ENCODE measurements at regions not wholly inside any gene's neighbourhood (a gene's known extent, or its start where the extent isn't known, plus 50 kb on each side); places are given as distances from the start of the nearest gene placed in this dataset.

DNA sequence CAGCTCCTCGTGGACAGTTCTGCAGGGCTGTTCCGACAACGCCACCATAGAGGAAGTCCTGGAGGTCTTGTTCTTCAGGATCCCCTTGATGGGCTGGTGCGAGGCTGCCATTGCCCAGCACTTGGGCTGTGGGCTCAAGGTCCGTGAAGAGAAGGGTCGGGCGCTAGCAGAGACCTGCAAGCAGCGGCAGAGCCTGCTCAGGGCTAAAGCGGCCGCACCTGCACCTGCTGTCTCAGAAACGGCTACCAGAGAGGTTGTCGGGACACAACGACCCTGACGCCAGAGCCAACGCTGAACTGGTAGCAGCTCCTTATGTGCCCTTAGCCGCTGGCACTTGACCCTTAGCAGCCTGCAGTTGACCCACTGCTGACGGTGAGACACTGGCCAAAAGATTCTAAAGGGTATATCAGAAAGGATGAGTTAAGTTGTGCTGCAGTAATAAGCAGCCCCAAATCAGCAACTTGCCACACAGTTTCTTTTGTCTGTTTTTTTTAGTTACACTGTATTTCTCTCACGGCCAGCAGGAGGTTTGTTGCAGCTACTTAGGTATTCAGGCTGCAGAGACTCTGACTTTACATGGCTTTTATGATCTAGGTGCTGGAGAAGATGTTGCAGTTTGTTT is 55.5 kb upstream of the ST6GAL2 start:
- TF ChIP-seq, protein P1, sequence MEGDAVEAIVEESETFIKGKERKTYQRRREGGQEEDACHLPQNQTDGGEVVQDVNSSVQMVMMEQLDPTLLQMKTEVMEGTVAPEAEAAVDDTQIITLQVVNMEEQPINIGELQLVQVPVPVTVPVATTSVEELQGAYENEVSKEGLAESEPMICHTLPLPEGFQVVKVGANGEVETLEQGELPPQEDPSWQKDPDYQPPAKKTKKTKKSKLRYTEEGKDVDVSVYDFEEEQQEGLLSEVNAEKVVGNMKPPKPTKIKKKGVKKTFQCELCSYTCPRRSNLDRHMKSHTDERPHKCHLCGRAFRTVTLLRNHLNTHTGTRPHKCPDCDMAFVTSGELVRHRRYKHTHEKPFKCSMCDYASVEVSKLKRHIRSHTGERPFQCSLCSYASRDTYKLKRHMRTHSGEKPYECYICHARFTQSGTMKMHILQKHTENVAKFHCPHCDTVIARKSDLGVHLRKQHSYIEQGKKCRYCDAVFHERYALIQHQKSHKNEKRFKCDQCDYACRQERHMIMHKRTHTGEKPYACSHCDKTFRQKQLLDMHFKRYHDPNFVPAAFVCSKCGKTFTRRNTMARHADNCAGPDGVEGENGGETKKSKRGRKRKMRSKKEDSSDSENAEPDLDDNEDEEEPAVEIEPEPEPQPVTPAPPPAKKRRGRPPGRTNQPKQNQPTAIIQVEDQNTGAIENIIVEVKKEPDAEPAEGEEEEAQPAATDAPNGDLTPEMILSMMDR (IDR thresholded peaks at IDR 0.05; ENCODE audit: insufficient read depth, low read depth, low read length, missing control alignments): no peak
- no peak for DNase-seq (ENCODE audit: low read depth)
- H3K4me3 ChIP-seq (ENCODE audit: low read length): no peak overlapping the region

DNA sequence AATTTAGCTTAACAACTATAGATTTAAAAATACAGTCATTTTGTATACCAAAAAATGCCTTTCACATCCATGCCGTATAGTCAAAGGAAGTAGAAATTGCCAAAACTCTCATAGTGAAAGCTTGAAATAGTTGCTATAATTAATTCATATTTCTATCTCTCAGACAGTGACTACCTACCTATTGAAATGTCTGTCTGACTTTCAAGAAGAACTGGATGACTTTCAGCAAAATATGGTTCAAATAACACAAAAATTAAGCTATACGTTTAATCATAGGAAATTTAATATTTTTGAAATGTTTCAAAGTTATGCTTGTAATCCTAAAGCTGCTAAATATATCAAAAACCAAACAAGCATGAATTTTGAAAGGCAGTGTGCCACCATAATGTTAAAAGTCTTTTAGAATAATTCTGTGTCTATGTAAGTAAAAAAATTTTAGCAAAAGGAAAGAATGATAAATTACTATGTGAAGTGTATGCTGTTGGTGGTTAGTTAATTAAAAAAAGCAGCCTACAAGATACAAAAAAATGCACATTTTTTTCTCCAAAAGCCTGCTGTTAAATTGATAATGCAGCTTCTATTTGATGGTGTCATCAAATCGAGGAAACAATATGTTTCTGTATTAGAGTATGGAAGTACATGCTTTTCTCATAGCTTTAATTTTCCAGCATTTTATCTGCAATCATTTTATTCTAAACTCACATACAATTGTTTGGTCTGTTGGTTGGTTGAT is 57.7 kb upstream of the ST6GAL2 start:
- DNase-seq (ENCODE audit: low read depth): no peak
- H3K4me3 ChIP-seq (ENCODE audit: low read length): no peak overlapping the region
- TF ChIP-seq, protein P1 (IDR thresholded peaks at IDR 0.05; ENCODE audit: insufficient read depth, low read depth, low read length, missing control alignments): no peak

DNA sequence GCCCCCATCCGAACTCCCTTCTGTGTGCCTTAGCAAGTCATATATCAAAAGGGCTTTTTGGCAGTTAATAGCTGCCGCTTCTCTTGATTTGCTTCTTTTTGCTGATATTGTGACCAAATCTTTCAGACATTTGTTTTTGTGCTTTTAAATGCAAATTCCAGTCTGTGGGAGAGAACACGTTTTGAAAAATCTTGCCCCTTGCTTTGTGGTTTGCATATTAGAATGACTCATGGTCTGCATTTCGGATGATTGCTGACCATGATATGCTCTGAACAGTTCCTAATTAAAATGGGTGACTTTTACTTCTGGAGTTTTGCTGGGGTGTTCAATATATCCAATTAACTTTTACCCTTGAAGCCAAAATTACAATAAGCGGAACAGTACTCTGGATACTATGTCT is 58.2 kb upstream of the ST6GAL2 start:
- TF ChIP-seq, protein P1 (IDR thresholded peaks at IDR 0.05; ENCODE audit: insufficient read depth, low read depth, low read length, missing control alignments): no peak
- no peak for DNase-seq (ENCODE audit: low read depth)
- H3K4me3 ChIP-seq (ENCODE audit: low read length): no peak overlapping the region

DNA sequence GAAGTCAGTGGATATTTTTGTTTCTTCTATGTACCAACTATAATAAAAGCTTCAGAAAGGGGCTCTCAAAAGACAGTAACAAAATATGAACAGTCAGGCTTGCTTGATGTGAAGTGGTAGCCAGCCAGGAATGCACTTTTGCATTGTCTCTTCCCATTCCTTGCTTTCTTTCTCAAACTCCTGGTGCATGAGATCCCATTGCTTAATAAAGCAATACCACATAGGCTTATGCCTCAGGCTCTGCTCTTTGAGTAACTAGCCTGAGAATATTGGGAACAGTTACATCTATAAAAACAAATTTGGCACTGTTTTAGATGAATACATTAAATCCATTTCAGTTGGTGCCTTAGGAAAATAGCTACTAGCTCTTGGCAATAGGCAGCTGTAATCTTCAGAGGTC is 62.6 kb upstream of the ST6GAL2 start:
- no peak for DNase-seq (ENCODE audit: low read depth)
- H3K4me3 ChIP-seq (ENCODE audit: low read length): no peak overlapping the region
- TF ChIP-seq, protein P1 (IDR thresholded peaks at IDR 0.05; ENCODE audit: insufficient read depth, low read depth, low read length, missing control alignments): no peak

DNA sequence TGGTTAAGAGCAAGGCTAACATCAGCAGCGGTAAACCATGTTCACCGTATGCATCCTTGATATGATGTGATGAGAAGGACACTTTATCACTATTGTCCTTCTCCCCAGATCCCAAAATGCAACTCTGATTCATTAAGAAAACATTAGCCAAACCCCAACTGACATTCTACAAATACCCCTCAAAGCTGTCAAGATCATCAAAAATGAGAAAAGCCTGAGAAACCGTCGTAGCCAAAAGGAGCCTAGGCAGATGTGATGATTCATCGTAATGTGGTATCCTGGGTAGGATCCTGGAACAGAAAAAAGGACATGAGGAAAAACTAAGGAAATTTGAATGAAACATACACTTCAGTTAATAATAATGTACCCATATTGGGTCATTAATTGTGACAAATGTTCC is 67.3 kb upstream of the ST6GAL2 start:
- no peak overlapping the region for H3K4me3 ChIP-seq (ENCODE audit: low read length)
- TF ChIP-seq, protein P1 (IDR thresholded peaks at IDR 0.05; ENCODE audit: insufficient read depth, low read depth, low read length, missing control alignments): no peak
- DNase-seq (ENCODE audit: low read depth): no peak

DNA sequence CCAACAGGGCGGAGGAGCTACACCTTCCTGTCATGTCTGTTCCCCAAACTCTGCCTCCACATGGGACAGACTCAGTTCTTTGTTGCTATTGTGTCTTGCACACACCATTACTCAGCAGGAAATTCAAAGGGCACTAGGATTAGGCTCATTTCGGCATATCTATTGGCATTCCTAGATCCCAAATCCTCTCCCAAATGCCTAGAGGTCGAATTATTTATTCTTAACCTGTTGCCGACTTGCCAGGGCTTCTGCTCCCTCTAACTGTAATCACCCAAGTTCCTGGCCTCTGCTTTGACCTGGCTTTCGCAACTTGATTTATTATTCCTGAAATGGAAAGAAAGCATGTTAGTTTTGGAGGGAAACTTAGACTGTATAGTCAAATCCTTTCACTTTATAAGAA is 67.8 kb upstream of the ST6GAL2 start:
- DNase-seq (ENCODE audit: low read depth): no peak
- TF ChIP-seq, protein P1 (IDR thresholded peaks at IDR 0.05; ENCODE audit: insufficient read depth, low read depth, low read length, missing control alignments): no peak
- H3K4me3 ChIP-seq (ENCODE audit: low read length): no peak overlapping the region

DNA sequence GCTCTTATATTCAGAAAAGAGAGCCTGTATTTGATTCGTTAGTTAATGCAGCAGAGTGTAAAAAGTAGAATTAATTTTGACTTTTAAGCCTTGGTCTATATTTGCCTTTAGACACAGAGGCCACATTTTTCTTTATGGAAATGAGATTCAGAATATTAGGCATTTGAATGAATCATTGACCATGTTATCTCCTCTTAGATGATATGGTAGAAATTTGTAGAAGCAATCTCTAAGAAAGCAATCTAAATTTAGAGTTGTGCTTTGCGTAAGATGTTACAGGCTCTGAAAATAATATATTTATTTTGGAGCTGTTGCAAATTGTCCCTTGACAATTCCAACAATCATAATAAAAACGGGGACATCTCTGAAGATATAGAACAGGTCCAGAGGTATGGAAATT is 68.3 kb upstream of the ST6GAL2 start:
- no peak for DNase-seq (ENCODE audit: low read depth)
- TF ChIP-seq, protein P1 (IDR thresholded peaks at IDR 0.05; ENCODE audit: insufficient read depth, low read depth, low read length, missing control alignments): no peak
- no peak overlapping the region for H3K4me3 ChIP-seq (ENCODE audit: low read length)

Measured in epithelial cell of esophagus (primary cell).